HG03139 (cell line): ENCODE measurements at regions not wholly inside any gene's neighbourhood (a gene's known extent, or its start where the extent isn't known, plus 50 kb on each side); places are given as distances from the start of the nearest gene placed in this dataset.
"Not testable (repeated sequence)": the region's sequence is repeated elsewhere in the genome, so short reads cannot be mapped to it uniquely, and the experiment has no call there.

ENCODE experiments used
- ATAC-seq: cut with Tn5 transposase; IDR thresholded peaks from one replicate; pipeline ENCODE4 v1.9.1; 2021; ENCODE audit not compliant: unreplicated experiment

- no peak for ATAC-seq
These were observed 258.7 kb upstream of the BTG1 start for GRCh38 chr12:92404259-92404894.

- ATAC-seq = peak; percentile 84
These were observed 257.8 kb upstream of the BTG1 start for GRCh38 chr12:92403210-92404175.

GRCh38 chr12:92402415-92402814 lies 256.8 kb upstream of the BTG1 start:
- no peak for ATAC-seq

DNA sequence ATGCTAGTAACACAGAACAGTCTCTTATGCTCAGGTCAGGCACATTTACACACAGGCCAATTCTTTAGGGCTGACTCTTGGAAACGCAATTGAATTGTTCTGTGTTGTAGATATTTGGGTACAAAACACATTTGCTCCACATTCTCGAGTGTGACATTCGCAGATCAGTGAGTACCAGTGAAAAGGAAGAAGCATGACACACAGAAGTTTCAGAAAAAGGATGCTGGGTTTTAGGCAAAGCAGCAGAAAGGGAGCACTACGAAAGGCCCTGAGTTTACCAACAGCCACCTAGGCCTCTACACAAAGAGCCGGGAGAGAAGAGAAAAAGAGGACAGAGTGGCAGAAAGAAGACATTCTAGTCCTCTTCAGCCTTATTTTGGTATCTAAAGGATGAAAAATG lies 254.4 kb upstream of the BTG1 start:
- ATAC-seq = no peak

GRCh38 chr12:92398565-92399309 lies 253.1 kb upstream of the BTG1 start:
- ATAC-seq = no peak

- ATAC-seq = no peak
These were observed 251.1 kb upstream of the BTG1 start for GRCh38 chr12:92396647-92397252.

- ATAC-seq = no peak
These were observed 249.7 kb upstream of the BTG1 start for GRCh38 chr12:92395322-92395721.

GRCh38 chr12:92394895-92395294 lies 249.2 kb upstream of the BTG1 start:
- ATAC-seq = no peak

- ATAC-seq = no peak
These were observed 247.9 kb upstream of the BTG1 start for GRCh38 chr12:92393504-92393903.

- ATAC-seq = not testable (repeated sequence)
These were observed 246.1 kb upstream of the BTG1 start for GRCh38 chr12:92391726-92392125.

DNA sequence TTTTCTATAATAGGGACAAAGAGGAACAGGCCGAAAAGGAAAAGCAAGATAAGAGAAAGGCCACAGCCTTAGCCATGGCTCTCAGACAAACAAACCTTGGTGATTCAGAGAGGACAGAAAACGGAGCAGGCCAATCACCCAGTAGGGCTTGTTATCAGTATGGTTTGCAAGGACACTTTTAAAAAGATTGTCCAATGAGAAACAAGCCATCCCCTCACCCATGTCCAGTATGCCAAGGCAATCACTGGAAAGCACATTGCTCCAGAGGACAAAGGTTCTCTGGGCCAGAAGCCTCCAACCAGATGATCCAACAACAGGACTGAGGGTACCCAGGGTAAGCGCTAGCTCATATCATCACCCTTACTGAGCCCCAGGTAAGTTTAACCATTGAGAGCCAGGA lies 243.8 kb upstream of the BTG1 start:
- ATAC-seq = no peak

DNA sequence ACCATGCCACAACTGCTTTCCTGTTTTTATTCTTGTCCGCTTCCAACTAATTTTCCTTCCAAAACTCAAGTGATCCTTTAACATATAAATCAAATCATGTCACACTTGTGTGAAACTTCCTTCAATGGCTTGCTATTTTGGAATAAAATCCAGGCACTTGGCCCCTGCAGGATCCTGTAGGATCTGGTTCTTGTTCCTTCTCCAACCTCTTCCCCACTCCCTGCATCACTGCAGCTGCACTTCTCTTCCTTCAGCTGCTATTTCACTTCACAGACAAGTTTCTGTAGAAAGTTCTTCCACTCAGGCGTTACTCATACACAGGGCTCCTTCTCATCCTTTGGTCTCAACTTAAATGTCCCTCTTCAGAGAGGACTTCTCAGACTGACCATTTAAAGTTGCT lies 239.7 kb upstream of the BTG1 start:
- ATAC-seq = no peak

GRCh38 chr12:92384571-92384970 lies 238.9 kb upstream of the BTG1 start:
- ATAC-seq = no peak

DNA sequence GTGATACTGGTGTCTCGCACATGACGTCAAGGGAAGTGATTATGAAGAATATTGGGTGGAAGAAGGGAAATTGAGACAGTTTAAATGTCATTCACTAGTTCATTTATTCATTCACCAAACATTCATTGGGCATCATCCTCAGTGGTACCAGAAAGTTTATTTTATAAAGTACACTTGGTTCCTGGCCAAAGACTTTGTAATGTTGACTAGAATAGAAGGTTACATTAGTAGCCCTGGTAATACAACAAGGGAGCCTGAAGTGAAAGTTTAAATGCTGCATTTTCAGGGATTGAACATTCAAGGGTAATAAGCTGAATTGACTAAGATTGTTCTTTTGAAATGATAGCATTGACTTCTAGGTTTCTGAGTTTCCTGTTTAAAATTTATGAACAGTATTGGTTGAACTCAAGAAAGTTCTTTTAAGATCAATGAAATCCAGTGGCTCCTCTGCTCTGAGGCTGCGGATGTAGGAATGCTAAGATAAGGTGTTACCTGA lies 236.8 kb upstream of the BTG1 start:
- ATAC-seq = no peak

GRCh38 chr12:92381856-92382255 lies 236.2 kb upstream of the BTG1 start:
- ATAC-seq = no peak

GRCh38 chr12:92378682-92379479 lies 233.2 kb upstream of the BTG1 start:
- ATAC-seq = no peak

GRCh38 chr12:92375504-92375903 lies 229.9 kb upstream of the BTG1 start:
- not testable (repeated sequence) for ATAC-seq

DNA sequence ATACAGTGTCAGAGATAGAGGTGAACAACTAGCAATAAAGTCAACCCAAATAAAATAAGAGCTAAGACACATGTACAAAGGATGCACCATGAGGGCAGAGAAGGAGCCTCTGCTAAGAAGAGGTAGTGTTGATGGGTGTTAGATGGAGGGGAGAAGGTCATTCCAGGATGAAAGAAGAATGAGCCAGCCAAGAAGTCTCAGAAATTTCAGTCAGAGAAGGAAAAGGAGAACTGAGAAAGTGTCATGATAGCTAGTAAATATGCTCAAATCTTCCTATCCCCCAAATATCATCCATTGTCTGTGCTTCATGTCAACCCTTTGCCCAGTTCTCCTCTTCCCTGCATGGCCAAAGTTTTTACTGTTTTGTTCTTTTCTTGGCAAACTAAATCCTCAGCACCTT lies 225.2 kb upstream of the BTG1 start:
- ATAC-seq = no peak

GRCh38 chr12:92369636-92370035 lies 224.0 kb upstream of the BTG1 start:
- no peak for ATAC-seq

- ATAC-seq = no peak
These were observed 223.4 kb upstream of the BTG1 start for GRCh38 chr12:92369056-92369455.
